OCI-LY7 (cell line): ENCODE measurements at regions not wholly inside any gene's neighbourhood (a gene's known extent, or its start where the extent isn't known, plus 50 kb on each side); places are given as distances from the start of the nearest gene placed in this dataset.

Source experiments
- CTCF ChIP-seq: fragments of 200-600 bp; sonication (generic); conservative IDR thresholded peaks from 2 replicates; pipeline ENCODE4 v1.5.1; 2014; ENCODE audit warnings: mild to moderate bottlenecking, antibody characterized with exemption, low read length, moderate library complexity, mixed read lengths
- EZH2phosphoT487 ChIP-seq: fragments of 200-600 bp; sonication (generic); IDR thresholded peaks from 2 replicates; pipeline ENCODE4 v1.6.1; 2018; ENCODE audit warnings: low read depth, borderline replicate concordance, mild to moderate bottlenecking, mixed run types, antibody characterized with exemption, low read length, moderate library complexity, mixed read lengths

GRCh38 chr2:175786471-175787124, 215.5 kb downstream of the LNPK start:
- no peak for TF ChIP-seq CTCF
- no peak for TF ChIP-seq EZH2phosphoT487
